HFF-Myc (cell line): ENCODE measurements at regions not wholly inside any gene's neighbourhood (a gene's known extent, or its start where the extent isn't known, plus 50 kb on each side); places are given as distances from the start of the nearest gene placed in this dataset.

Source experiments
- DNase-seq: peaks from one replicate; pipeline ENCODE4 v3.0.0-alpha.2; 2011; ENCODE audit warnings: low read depth; ENCODE audit errors: extremely low read depth
- H3K4me3 ChIP-seq: replicated peaks from 2 replicates; pipeline ENCODE4 v1.5.1; 2011; ENCODE audit warnings: low read depth, mild to moderate bottlenecking, control low read depth, low read length
- CTCF ChIP-seq: IDR thresholded peaks from 2 replicates; pipeline ENCODE4 v1.5.1; 2012; ENCODE audit warnings: mild to moderate bottlenecking, low read depth, low read length, control low read depth; ENCODE audit errors: missing control alignments

- H3K4me3 ChIP-seq: no peak overlapping the region
- no peak for DNase-seq
- no peak for TF ChIP-seq CTCF
Measured at GRCh38 chr2:55811048-55811447, 112.5 kb downstream of the EFEMP1 start.

- no peak for TF ChIP-seq CTCF
- no peak for DNase-seq
- no peak overlapping the region for H3K4me3 ChIP-seq
Measured at GRCh38 chr2:55810622-55811020, 113.0 kb downstream of the EFEMP1 start.

- no peak for DNase-seq
- no peak for TF ChIP-seq CTCF
- no peak overlapping the region for H3K4me3 ChIP-seq
Measured at GRCh38 chr2:55809875-55810621, 113.5 kb downstream of the EFEMP1 start.

GRCh38 chr2:55807900-55808299, 114.3 kb upstream of the PNPT1 start:
- no peak overlapping the region for H3K4me3 ChIP-seq
- no peak for DNase-seq
- TF ChIP-seq CTCF: no peak

GRCh38 chr2:55805686-55806085, 112.0 kb upstream of the PNPT1 start:
- H3K4me3 ChIP-seq: no peak overlapping the region
- no peak for TF ChIP-seq CTCF
- no peak for DNase-seq

- TF ChIP-seq CTCF: no peak
- no peak for DNase-seq
- H3K4me3 ChIP-seq: no peak overlapping the region
Measured at GRCh38 chr2:55804535-55804934, 110.9 kb upstream of the PNPT1 start.

- no peak for TF ChIP-seq CTCF
- DNase-seq: no peak
- no peak overlapping the region for H3K4me3 ChIP-seq
Measured at GRCh38 chr2:55802067-55802466, 108.4 kb upstream of the PNPT1 start.
